B cell (primary cell): ENCODE measurements at regions not wholly inside any gene's neighbourhood (a gene's known extent, or its start where the extent isn't known, plus 50 kb on each side); places are given as distances from the start of the nearest gene placed in this dataset.
"Not testable (repeated sequence)": the region's sequence is repeated elsewhere in the genome, so short reads cannot be mapped to it uniquely, and the experiment has no call there.

Source experiments
- ATAC-seq: fragments of 200-7000 bp; cut with Tn5 transposase; one replicate; pipeline ENCODE4 v1.10.0; 2021; ENCODE audit warnings: low read depth, mild to moderate bottlenecking, moderate number of reproducible peaks, moderate library complexity
- CTCF ChIA-PET: fragments of 350-600 bp; sonication (Branson Sonifier 250); formaldehyde crosslinking; loops from one replicate; lab custom pipeline; 2021; ENCODE audit warnings: antibody characterized with exemption, inconsistent platforms; lab: Charles Lee
- POLR2A ChIA-PET: fragments of 350-600 bp; sonication (Branson Sonifier 250); formaldehyde crosslinking; loops from one replicate; lab custom pipeline; 2021; ENCODE audit warnings: antibody characterized with exemption; lab: Charles Lee
- DNase-seq: peaks from one replicate; pipeline ENCODE4 v3.0.0; 2013
- H2AFZ ChIP-seq: 2 replicates; pipeline ENCODE4 v1.6.1; 2012; ENCODE audit warnings: mild to moderate bottlenecking, low read depth, low read length; ENCODE audit not compliant: insufficient read depth, poor library complexity, severe bottlenecking
- H3K27ac ChIP-seq, 2 donors: 1 replicate in 1 of 2; 2 replicates in 1 of 2; pipeline ENCODE4 v1.5.1; 2012 to 2013; ENCODE audit warnings: low read length in 2 of 2, mild to moderate bottlenecking in 2 of 2, moderate library complexity in 1 of 2
- H3K27me3 ChIP-seq, 4 experiments: fragments of 200-600 bp in 1 of 4; sonication (generic) in 1 of 4; replicated peaks in 1 of 4; 1 replicate in 2 of 4; 2 replicates in 2 of 4; pipeline versions ENCODE4 v1.6.1 to v1.7.0; 2013 to 2016; ENCODE audit warnings: low read length in 3 of 4, mild to moderate bottlenecking in 2 of 4, mixed read lengths in 1 of 4, moderate library complexity in 1 of 4; ENCODE audit not compliant: insufficient read depth in 4 of 4, control insufficient read depth in 3 of 4; ENCODE audit errors: control extremely low read depth in 1 of 4
- H3K36me3 ChIP-seq, 2 experiments: replicated peaks in 1 of 2; 1 replicate in 1 of 2; 2 replicates in 1 of 2; pipeline versions ENCODE4 v1.6.1 to v1.7.1; 2013; ENCODE audit warnings: low read length in 1 of 2; ENCODE audit not compliant: insufficient read depth in 2 of 2, control insufficient read depth in 1 of 2; ENCODE audit errors: control extremely low read depth in 1 of 2, extremely low read depth in 1 of 2
- H3K4me1 ChIP-seq, 2 donors: fragments of 200-600 bp in 1 of 2; sonication (generic) in 1 of 2; 1 replicate in 1 of 2; 2 replicates in 1 of 2; pipeline versions ENCODE4 v1.5.1 to v1.6.1; 2013 to 2017; ENCODE audit warnings: low read length in 2 of 2; ENCODE audit not compliant: control insufficient read depth in 2 of 2, insufficient read depth in 2 of 2
- H3K4me2 ChIP-seq: replicated peaks from 2 replicates; pipeline ENCODE3; 2012; ENCODE audit warnings: mild to moderate bottlenecking, low read depth, low read length; ENCODE audit not compliant: poor library complexity, severe bottlenecking
- H3K4me3 ChIP-seq, 5 experiments: fragments of 200-600 bp in 1 of 5; sonication (generic) in 1 of 5; 1 replicate in 3 of 5; 2 replicates in 2 of 5; pipeline versions ENCODE4 v1.5.1 to v1.7.0; 2011 to 2016; ENCODE audit warnings: low read length in 4 of 5, mild to moderate bottlenecking in 4 of 5, low read depth in 2 of 5, control low read depth in 1 of 5, moderate library complexity in 1 of 5; ENCODE audit not compliant: insufficient read depth in 1 of 5; ENCODE audit errors: control extremely low read depth in 1 of 5, extremely low read depth in 1 of 5
- H3K79me2 ChIP-seq: fragments of 200-600 bp; sonication (generic); one replicate; pipeline ENCODE4 v1.6.0; 2016; ENCODE audit warnings: low read length; ENCODE audit not compliant: control insufficient read depth, insufficient read depth
- H3K9ac ChIP-seq: fragments of 200-600 bp; sonication (generic); 2 replicates; pipeline ENCODE4 v1.6.1; 2017; ENCODE audit warnings: mild to moderate bottlenecking, low read length, moderate library complexity
- H3K9me3 ChIP-seq, 3 donors: one replicate each; pipeline versions ENCODE4 v1.6.1 to v1.7.1; 2013; ENCODE audit warnings: low read length in 2 of 3; ENCODE audit not compliant: control insufficient read depth in 2 of 3, insufficient read depth in 1 of 3; ENCODE audit errors: control extremely low read depth in 1 of 3
- H4K20me1 ChIP-seq: 2 replicates; pipeline ENCODE4 v1.6.0; 2012; ENCODE audit warnings: mild to moderate bottlenecking, low read length; ENCODE audit not compliant: insufficient read depth, control insufficient read depth, poor library complexity, severe bottlenecking
- H3K27ac Mint-ChIP-seq: one replicate; pipeline ENCODE4 v1.8.0; 2021; ENCODE audit warnings: mixed read lengths
- H3K27me3 Mint-ChIP-seq: one replicate; pipeline ENCODE4 v1.8.0; 2021; ENCODE audit warnings: mixed read lengths
- H3K4me1 Mint-ChIP-seq: one replicate; pipeline ENCODE4 v1.8.0; 2021; ENCODE audit warnings: mixed read lengths
- H3K4me3 Mint-ChIP-seq: one replicate; pipeline ENCODE4 v1.8.0; 2021; ENCODE audit warnings: mixed read lengths
- H3K9me3 Mint-ChIP-seq: one replicate; pipeline ENCODE4 v1.8.0; 2022; ENCODE audit warnings: mixed read lengths; ENCODE audit not compliant: insufficient read depth
- WGBS: methylation state at CpG from one replicate; pipeline ENCODE4 v1.1.5; 2013; ENCODE audit warnings: missing lambda C conversion rate; ENCODE audit not compliant: insufficient coverage; 5-methylcytosine and 5-hydroxymethylcytosine counted together
- intact Hi-C: fragments of 100-400 bp; cut with micrococcal nuclease; formaldehyde crosslinking; loops from one replicate; pipeline ENCODE4 v1.10.0; 2022

DNA sequence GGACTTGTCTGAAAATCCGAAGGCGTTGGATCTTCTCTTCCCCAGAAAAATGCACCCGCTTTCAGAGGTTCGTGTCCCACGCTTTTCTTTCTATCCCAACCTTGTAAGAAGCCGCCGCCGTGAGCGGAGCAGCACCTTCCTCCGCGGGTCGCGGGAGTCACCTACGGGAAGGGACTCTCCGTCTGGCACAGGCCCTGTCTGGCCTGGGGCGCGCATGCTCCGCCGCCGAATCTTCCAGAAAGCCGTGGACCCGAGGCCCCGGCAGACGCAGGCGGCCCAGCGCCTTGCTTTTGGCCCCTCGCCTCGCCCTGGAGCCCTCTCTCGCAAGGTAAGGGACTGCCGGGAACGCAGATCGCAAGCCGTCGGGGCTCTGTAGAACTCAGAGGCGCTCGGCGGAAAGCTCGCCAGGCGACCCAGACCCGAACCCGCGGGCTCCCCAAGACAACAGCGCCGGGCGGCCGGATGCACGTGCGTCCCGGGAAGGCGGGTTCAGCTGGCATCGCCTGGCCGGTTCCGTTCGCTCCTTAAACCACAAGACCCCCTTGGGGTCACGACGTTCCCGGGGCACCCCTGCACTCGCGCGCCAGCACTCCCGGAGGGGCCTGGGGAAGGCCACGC lies 4055.2 kb upstream of the TPTE start:
- H3K4me3 Mint-ChIP-seq, H3K9ac ChIP-seq, H2AFZ ChIP-seq, H3K4me2 ChIP-seq, intact Hi-C loops, H3K9me3 ChIP-seq, H3K27ac ChIP-seq, H3K4me1 ChIP-seq, H3K4me3 ChIP-seq, H3K27me3 Mint-ChIP-seq, H3K4me1 Mint-ChIP-seq, H3K27ac Mint-ChIP-seq, H3K79me2 ChIP-seq, H3K9me3 Mint-ChIP-seq, ATAC-seq, POLR2A ChIA-PET, H3K36me3 ChIP-seq, CTCF ChIA-PET, H4K20me1 ChIP-seq, DNase-seq, H3K27me3 ChIP-seq: not testable (repeated sequence)
- no CpG with 5 or more reads among the region's 62 CpGs for WGBS

DNA sequence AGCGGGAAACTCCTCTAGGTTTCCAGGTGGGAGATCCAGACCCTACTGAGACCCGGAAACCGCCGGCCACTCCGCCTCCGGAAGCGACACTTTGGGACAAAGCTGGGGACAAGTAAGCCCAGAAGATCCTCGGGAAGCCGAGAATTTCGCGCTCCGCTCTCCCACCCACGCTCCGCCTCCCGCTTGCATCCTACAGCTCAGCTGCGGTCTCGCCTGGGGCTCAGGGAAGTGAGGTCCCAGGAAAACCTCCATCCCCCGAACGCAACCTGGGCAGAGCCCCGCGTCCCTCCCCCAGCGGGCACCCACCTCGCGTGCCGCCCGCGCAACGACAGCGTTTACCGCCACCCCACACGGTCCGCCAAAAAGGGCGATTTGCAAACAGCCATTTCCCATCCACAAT lies 4054.7 kb upstream of the TPTE start:
- H3K79me2 ChIP-seq, H3K4me3 Mint-ChIP-seq, ATAC-seq, H3K36me3 ChIP-seq, H3K9ac ChIP-seq, POLR2A ChIA-PET, H3K4me2 ChIP-seq, H3K9me3 ChIP-seq, H3K4me1 Mint-ChIP-seq, CTCF ChIA-PET, H3K9me3 Mint-ChIP-seq, H2AFZ ChIP-seq, DNase-seq, H3K4me3 ChIP-seq, H3K27ac Mint-ChIP-seq, intact Hi-C loops, H4K20me1 ChIP-seq, H3K27me3 ChIP-seq, H3K4me1 ChIP-seq, H3K27ac ChIP-seq, H3K27me3 Mint-ChIP-seq: not testable (repeated sequence)
- no CpG with 5 or more reads among the region's 33 CpGs for WGBS

DNA sequence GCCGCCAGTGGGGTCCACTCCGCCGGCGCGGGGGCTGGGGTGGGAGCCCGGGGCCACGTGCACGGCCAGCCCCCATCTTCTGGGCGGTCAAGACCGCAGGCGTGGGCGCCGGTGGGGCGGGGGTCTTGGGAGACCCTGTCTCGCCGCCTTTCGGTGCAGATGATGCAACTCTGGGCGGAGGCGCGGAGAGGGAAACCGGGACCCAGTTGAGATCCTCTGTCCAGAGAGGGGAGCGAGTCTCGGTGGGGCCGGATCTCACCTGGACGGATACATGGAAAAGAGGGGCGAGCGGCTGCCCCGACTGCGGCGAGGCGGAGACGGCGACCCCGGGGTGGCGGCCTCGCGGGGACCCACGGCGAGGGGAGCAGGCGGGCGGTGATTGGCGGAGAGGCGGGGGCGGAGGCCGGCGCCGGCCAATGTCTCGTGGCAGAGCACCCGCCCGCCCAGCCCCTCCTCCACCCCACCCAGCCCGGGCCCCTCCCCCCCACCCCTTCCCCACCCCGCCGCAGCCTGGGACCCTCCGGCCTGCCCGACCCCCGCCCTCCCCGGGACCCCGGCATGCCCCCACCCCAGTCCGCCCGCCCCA lies 4054.1 kb upstream of the TPTE start:
- H3K79me2 ChIP-seq, H3K27ac Mint-ChIP-seq, H3K27ac ChIP-seq, H2AFZ ChIP-seq, H4K20me1 ChIP-seq, H3K36me3 ChIP-seq, H3K9ac ChIP-seq, H3K4me3 Mint-ChIP-seq, DNase-seq, H3K9me3 ChIP-seq, intact Hi-C loops, CTCF ChIA-PET, H3K27me3 ChIP-seq, H3K4me1 Mint-ChIP-seq, H3K4me3 ChIP-seq, H3K4me2 ChIP-seq, H3K9me3 Mint-ChIP-seq, H3K27me3 Mint-ChIP-seq, H3K4me1 ChIP-seq, POLR2A ChIA-PET: not testable (repeated sequence)
- WGBS: no CpG with 5 or more reads among the region's 60 CpGs
- peak; percentile 31 for ATAC-seq

DNA sequence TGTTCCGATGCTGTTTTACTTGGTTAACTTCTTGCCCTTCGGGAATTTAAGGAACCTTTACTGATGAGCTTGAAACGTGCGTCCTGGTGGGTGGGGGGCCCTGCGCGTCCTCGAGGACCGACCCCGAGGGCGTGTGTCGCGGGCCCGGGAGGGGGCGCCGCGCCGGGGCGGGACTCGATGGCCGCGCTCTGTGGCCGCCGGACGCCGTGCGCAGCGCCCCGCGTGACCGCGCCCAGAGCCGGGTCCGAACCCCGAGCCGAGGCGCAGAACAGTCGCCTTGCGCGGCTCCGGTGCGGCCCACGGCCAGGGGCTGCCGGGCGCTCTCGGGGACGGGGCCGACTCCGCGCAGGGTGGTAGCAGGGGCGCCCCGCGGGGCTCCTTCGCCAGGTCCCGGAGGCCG lies 4053.5 kb upstream of the TPTE start:
- H3K27me3 Mint-ChIP-seq, H3K27ac ChIP-seq, DNase-seq, H3K27me3 ChIP-seq, H3K4me3 ChIP-seq, H3K27ac Mint-ChIP-seq, H2AFZ ChIP-seq, H3K9me3 Mint-ChIP-seq, H3K4me3 Mint-ChIP-seq, H3K79me2 ChIP-seq, ATAC-seq, H3K36me3 ChIP-seq, H3K9me3 ChIP-seq, CTCF ChIA-PET, H3K4me1 ChIP-seq, H3K4me1 Mint-ChIP-seq, POLR2A ChIA-PET, H3K4me2 ChIP-seq, H4K20me1 ChIP-seq, intact Hi-C loops, H3K9ac ChIP-seq: not testable (repeated sequence)
- no CpG with 5 or more reads among the region's 55 CpGs for WGBS
